Dendritic cell treated with granulocyte-macrophage colony-stimulating factor and Interleukin-4, amounts not matched to agents 40 ng/mL and 50 ng/mL, for 4 days (primary cell): ENCODE measurements at regions not wholly inside any gene's neighbourhood (a gene's known extent, or its start where the extent isn't known, plus 50 kb on each side); places are given as distances from the start of the nearest gene placed in this dataset.

Source experiments
- H3K27ac Mint-ChIP-seq: one replicate; pipeline ENCODE4 v1.8.0; 2022; ENCODE audit warnings: mild to moderate bottlenecking, mixed read lengths
- H3K27me3 Mint-ChIP-seq: one replicate; pipeline ENCODE4 v1.8.0; 2022; ENCODE audit warnings: mild to moderate bottlenecking, mixed read lengths
- H3K36me3 Mint-ChIP-seq: one replicate; pipeline ENCODE4 v1.8.0; 2022; ENCODE audit warnings: low read depth, mixed read lengths
- H3K4me1 Mint-ChIP-seq: one replicate; pipeline ENCODE4 v1.8.0; 2022; ENCODE audit warnings: low read depth, mixed read lengths
- H3K4me3 Mint-ChIP-seq: one replicate; pipeline ENCODE4 v1.8.0; 2022; ENCODE audit warnings: mild to moderate bottlenecking, moderate library complexity, mixed read lengths
- H3K9me3 Mint-ChIP-seq: one replicate; pipeline ENCODE4 v1.8.0; 2022; ENCODE audit warnings: mixed read lengths
- intact Hi-C: fragments of 100-400 bp; cut with micrococcal nuclease; formaldehyde crosslinking; loops from one replicate; pipeline ENCODE4 v1.15.0; 2022

DNA sequence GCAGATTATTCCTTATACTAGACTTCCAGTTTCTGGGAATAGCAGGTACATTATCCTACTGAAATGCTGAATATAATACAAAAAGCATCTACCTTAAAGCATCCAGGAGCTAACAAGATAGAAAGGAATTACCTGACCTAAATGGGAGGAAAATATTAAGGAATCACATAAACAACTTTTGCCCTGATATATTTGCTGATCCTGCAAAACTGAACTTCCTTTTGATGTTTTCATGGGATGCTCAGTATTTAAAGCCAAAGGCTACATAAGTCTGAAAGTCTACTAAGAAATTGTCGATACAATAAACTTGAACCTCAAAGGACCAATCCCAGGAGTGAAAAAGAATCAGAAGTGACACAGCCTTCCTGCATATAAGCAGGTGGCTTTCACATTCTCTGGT is 85.6 kb upstream of the C1orf21 start:
- intact Hi-C loops, result no loop called here
- Mint-ChIP-seq H3K27ac (no peak overlapping the region), H3K36me3 (no peaks in the 10 kb centered on the region), H3K4me1 (no peaks in the 10 kb centered on the region), H3K9me3 (peaks cover 22% of the 10 kb centered on the region), H3K4me3 (no peak overlapping the region), H3K27me3 (no peaks in the 10 kb centered on the region)

- Mint-ChIP-seq H3K4me3 (no peak overlapping the region), H3K4me1 (no peaks in the 10 kb centered on the region), H3K27ac (no peak overlapping the region), H3K36me3 (no peaks in the 10 kb centered on the region), H3K27me3 (no peaks in the 10 kb centered on the region), H3K9me3 (peaks cover 22% of the 10 kb centered on the region)
- intact Hi-C loops, result no loop called here
Measured at GRCh38 chr1:184302346-184302745, 84.5 kb upstream of the C1orf21 start.

- Mint-ChIP-seq H3K9me3 (no peaks in the 10 kb centered on the region), H3K4me3 (no peak overlapping the region), H3K27me3 (no peaks in the 10 kb centered on the region), H3K4me1 (no peaks in the 10 kb centered on the region), H3K36me3 (no peaks in the 10 kb centered on the region), H3K27ac (no peak overlapping the region)
- intact Hi-C loops, result no loop called here
Measured at GRCh38 chr1:184310157-184310819, 76.5 kb upstream of the C1orf21 start.

- Mint-ChIP-seq H3K4me3 (no peak overlapping the region), H3K27ac (no peak overlapping the region), H3K27me3 (no peaks in the 10 kb centered on the region), H3K36me3 (no peaks in the 10 kb centered on the region), H3K9me3 (no peaks in the 10 kb centered on the region), H3K4me1 (no peaks in the 10 kb centered on the region)
- intact Hi-C loops, result no loop called here
Measured at GRCh38 chr1:184311580-184311979, 75.2 kb upstream of the C1orf21 start.

GRCh38 chr1:184315254-184315653 is 71.6 kb upstream of the C1orf21 start:
- intact Hi-C loops, result no loop called here
- H3K9me3 Mint-ChIP-seq, result no peaks in the 10 kb centered on the region
- H3K27ac Mint-ChIP-seq, result no peak overlapping the region
- H3K27me3 Mint-ChIP-seq, result no peaks in the 10 kb centered on the region
- no peak overlapping the region for H3K4me3 Mint-ChIP-seq
- H3K4me1 Mint-ChIP-seq, result no peaks in the 10 kb centered on the region
- no peaks in the 10 kb centered on the region for H3K36me3 Mint-ChIP-seq

DNA sequence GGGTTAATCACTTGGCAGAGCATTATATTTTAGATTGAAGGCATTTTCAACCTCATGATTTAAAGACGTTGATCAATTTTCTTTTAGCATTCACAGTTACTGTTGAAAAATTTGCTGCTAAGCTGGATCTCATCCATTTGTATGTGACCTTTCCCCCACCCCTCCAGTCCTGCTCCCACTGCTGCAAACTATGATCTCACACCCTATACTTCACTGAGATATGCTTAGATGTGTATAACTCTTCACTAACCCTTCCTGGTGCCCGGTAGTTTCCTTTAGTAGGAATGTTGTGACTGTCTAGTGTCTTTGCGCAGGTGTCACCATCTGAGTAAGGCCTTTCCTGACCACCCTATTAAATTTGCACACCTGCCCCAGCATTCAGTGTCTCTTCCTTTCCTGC is 67.0 kb upstream of the C1orf21 start:
- Mint-ChIP-seq H3K27ac (no peak overlapping the region), H3K27me3 (no peaks in the 10 kb centered on the region)
- intact Hi-C loops, result no loop called here

DNA sequence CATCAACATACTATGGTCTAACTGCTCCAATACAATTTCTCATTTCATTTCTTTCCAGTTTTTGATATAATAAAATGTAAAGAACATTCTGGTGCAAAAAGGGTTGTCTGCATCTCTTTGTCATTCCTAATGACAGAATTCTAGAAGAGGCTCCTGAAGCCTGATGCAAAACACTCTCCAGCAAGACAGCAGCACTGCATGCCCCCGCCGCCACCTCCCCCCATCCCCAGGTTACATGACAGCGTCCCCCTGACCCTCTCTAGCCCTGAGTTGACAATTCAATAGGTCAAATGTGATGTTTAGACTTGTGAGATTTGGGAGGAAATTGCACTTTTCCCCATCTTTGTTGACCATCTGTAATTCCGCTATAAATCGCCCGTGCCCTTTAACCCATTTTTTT is 64.6 kb upstream of the C1orf21 start:
- Mint-ChIP-seq H3K27ac (no peak overlapping the region), H3K4me3 (no peak overlapping the region), H3K36me3 (no peaks in the 10 kb centered on the region), H3K4me1 (no peaks in the 10 kb centered on the region), H3K9me3 (no peaks in the 10 kb centered on the region), H3K27me3 (no peaks in the 10 kb centered on the region)
- intact Hi-C loops, result no loop called here

More for the DNA sequence above, 67.0 kb upstream of the C1orf21 start:
- Mint-ChIP-seq H3K9me3 (no peaks in the 10 kb centered on the region), H3K36me3 (no peaks in the 10 kb centered on the region), H3K4me3 (no peak overlapping the region), H3K4me1 (no peaks in the 10 kb centered on the region)

GRCh38 chr1:184324972-184325371 is 61.9 kb upstream of the C1orf21 start:
- intact Hi-C loops, result no loop called here
- H3K36me3 Mint-ChIP-seq, result no peaks in the 10 kb centered on the region
- H3K27ac Mint-ChIP-seq, result no peak overlapping the region
- no peaks in the 10 kb centered on the region for H3K9me3 Mint-ChIP-seq
- peaks cover 4% of the 10 kb centered on the region for H3K27me3 Mint-ChIP-seq
- peaks cover 5% of the 10 kb centered on the region for H3K4me1 Mint-ChIP-seq
- no peak overlapping the region for H3K4me3 Mint-ChIP-seq

GRCh38 chr1:184326278-184326677 is 60.6 kb upstream of the C1orf21 start:
- peaks cover 5% of the 10 kb centered on the region for H3K4me1 Mint-ChIP-seq
- no peak overlapping the region for H3K27ac Mint-ChIP-seq
- no peaks in the 10 kb centered on the region for H3K36me3 Mint-ChIP-seq
- H3K27me3 Mint-ChIP-seq, result peaks cover 4% of the 10 kb centered on the region
- no peak overlapping the region for H3K4me3 Mint-ChIP-seq
- intact Hi-C loops, result no loop called here
- H3K9me3 Mint-ChIP-seq, result no peaks in the 10 kb centered on the region

GRCh38 chr1:184329245-184329953 is 57.4 kb upstream of the C1orf21 start:
- intact Hi-C loops, result no loop called here
- Mint-ChIP-seq H3K27me3 (peaks cover 4% of the 10 kb centered on the region), H3K27ac (no peak overlapping the region), H3K4me3 (no peak overlapping the region), H3K4me1 (peaks cover 5% of the 10 kb centered on the region), H3K36me3 (no peaks in the 10 kb centered on the region), H3K9me3 (no peaks in the 10 kb centered on the region)

DNA sequence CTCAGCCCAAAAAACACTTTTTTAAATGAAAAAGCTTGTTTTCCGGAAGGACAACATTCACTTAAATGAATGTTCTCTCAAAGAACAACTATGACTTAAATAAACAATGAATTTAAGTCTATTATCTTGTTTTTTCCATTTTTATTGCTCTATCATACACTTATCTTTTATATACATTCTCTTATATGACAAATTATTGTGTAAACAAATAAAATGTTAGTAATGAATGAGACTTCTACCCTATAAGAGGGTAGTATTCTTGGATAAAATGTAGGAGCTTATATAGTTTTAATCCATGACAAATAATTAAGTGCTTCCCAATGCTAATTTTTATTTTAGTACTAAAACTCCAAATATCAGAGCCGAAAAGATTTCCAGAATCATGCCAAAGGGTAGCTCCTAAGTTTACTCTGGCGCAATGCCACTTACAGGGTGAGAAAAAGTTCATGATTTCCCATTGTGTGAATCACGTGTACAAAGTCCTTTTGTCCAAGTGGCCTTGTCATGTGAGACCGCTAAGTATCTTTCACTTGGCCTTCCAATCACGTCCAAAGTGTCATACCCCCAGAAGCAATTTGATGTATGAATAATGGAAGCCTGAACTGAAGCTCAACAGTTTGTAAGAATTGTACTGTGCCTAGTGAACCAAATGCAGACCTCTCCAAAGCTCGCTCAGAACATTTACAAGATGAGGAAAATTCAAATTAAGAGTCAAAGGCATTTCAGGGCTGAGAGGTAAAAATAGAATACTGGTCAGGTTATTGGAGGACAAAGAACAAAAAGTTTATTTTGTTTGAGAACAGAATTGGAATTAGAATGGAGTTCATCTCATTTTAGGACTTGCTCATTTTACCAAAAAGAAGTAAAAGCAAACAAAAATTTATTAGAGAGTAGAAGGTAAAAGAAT is 56.6 kb upstream of the C1orf21 start:
- no peak overlapping the region for H3K4me3 Mint-ChIP-seq
- H3K27me3 Mint-ChIP-seq, result peaks cover 4% of the 10 kb centered on the region
- peaks cover 5% of the 10 kb centered on the region for H3K4me1 Mint-ChIP-seq
- H3K9me3 Mint-ChIP-seq, result no peaks in the 10 kb centered on the region
- intact Hi-C loops, result no loop called here
- H3K36me3 Mint-ChIP-seq, result no peaks in the 10 kb centered on the region
- no peak overlapping the region for H3K27ac Mint-ChIP-seq

DNA sequence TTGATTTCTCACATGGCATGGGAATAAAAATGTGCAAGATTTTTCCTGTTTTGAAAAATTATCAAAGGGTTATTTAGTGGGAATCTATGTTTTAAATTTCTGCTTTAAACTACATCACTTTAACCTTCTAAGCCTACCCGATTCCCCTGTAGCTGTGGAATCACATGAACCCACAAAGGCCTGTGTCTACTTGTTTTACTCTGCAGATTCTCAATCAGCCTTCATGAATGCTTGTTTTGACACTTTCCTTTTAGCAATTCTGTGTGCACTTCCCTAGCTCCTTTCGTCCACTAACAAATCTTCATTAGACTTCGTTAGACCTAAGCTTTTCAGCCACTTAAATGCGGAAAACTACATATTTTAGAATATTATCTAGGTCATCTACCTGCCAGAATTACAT is 56.0 kb upstream of the C1orf21 start:
- Mint-ChIP-seq H3K36me3 (no peaks in the 10 kb centered on the region), H3K27me3 (peaks cover 4% of the 10 kb centered on the region), H3K9me3 (no peaks in the 10 kb centered on the region), H3K27ac (no peak overlapping the region), H3K4me3 (no peak overlapping the region), H3K4me1 (peaks cover 5% of the 10 kb centered on the region)
- intact Hi-C loops, result no loop called here
